ENCODE measurements at regions not wholly inside any gene's neighbourhood (a gene's known extent, or its start where the extent isn't known, plus 50 kb on each side); places are given as distances from the start of the nearest gene placed in this dataset.

- peak; percentile 35 for DNase-seq (ENCODE audit: insufficient read length, low spot score, missing footprints)
- Histone ChIP-seq H2AFZ (ENCODE audit: low read length) (no peak overlapping the region), H3K4me3 (ENCODE audit: insufficient read depth, low read length) (no peak overlapping the region)
These were observed 73.7 kb upstream of the PRR5 start for GRCh38 chr22:44628273-44628672.

GRCh38 chr22:44627521-44628139 is 74.4 kb upstream of the PRR5 start:
- peaks cover 4% of the 10 kb centered on the region for H3K27me3 ChIP-seq (ENCODE audit: insufficient read depth, low read length)
- no peak overlapping the region for H3K4me2 ChIP-seq (ENCODE audit: insufficient read depth, low read length)
- DNase-seq (ENCODE audit: insufficient read length, low spot score, missing footprints), result peak; percentile 43
- no peak overlapping the region for H2AFZ ChIP-seq (ENCODE audit: low read length)
- H4K20me1 ChIP-seq (ENCODE audit: insufficient read depth, low read length), result no peaks in the 10 kb centered on the region
- no peaks in the 10 kb centered on the region for H3K9me3 ChIP-seq (ENCODE audit: low read depth, low read length)
- no peaks in the 10 kb centered on the region for H3K79me2 ChIP-seq (ENCODE audit: insufficient read depth, low read length)
- no peaks in the 10 kb centered on the region for H3K36me3 ChIP-seq (ENCODE audit: insufficient read depth, low read length)
- no peaks in the 10 kb centered on the region for H3K4me1 ChIP-seq (ENCODE audit: insufficient read depth, low read length)
- TF ChIP-seq CTCF (IDR thresholded peaks at IDR 0.05; ENCODE audit: extremely low read depth, low read depth, low read length), result no peak
- no peak overlapping the region for H3K4me3 ChIP-seq (ENCODE audit: insufficient read depth, low read length)
- no peak overlapping the region for H3K27ac ChIP-seq (ENCODE audit: low read depth, low read length)

More at GRCh38 chr22:44628273-44628672, 73.7 kb upstream of the PRR5 start:
- H3K4me2 ChIP-seq (ENCODE audit: insufficient read depth, low read length), result no peak overlapping the region
- no peaks in the 10 kb centered on the region for H3K79me2 ChIP-seq (ENCODE audit: insufficient read depth, low read length)
- no peaks in the 10 kb centered on the region for H3K36me3 ChIP-seq (ENCODE audit: insufficient read depth, low read length)
- no peak overlapping the region for H3K27ac ChIP-seq (ENCODE audit: low read depth, low read length)
- no peaks in the 10 kb centered on the region for H3K4me1 ChIP-seq (ENCODE audit: insufficient read depth, low read length)
- TF ChIP-seq CTCF (IDR thresholded peaks at IDR 0.05; ENCODE audit: extremely low read depth, low read depth, low read length), result no peak
- H3K9me3 ChIP-seq (ENCODE audit: low read depth, low read length), result no peaks in the 10 kb centered on the region
- no peaks in the 10 kb centered on the region for H4K20me1 ChIP-seq (ENCODE audit: insufficient read depth, low read length)
- H3K27me3 ChIP-seq (ENCODE audit: insufficient read depth, low read length), result peaks cover 4% of the 10 kb centered on the region

GRCh38 chr22:44625981-44626687 is 75.9 kb upstream of the PRR5 start:
- Histone ChIP-seq H3K27me3 (ENCODE audit: insufficient read depth, low read length) (peaks cover 4% of the 10 kb centered on the region), H3K79me2 (ENCODE audit: insufficient read depth, low read length) (no peaks in the 10 kb centered on the region), H3K4me3 (ENCODE audit: insufficient read depth, low read length) (no peak overlapping the region), H3K4me2 (ENCODE audit: insufficient read depth, low read length) (no peak overlapping the region), H3K36me3 (ENCODE audit: insufficient read depth, low read length) (no peaks in the 10 kb centered on the region), H2AFZ (ENCODE audit: low read length) (no peak overlapping the region), H3K4me1 (ENCODE audit: insufficient read depth, low read length) (no peaks in the 10 kb centered on the region), H4K20me1 (ENCODE audit: insufficient read depth, low read length) (no peaks in the 10 kb centered on the region), H3K9me3 (ENCODE audit: low read depth, low read length) (no peaks in the 10 kb centered on the region), H3K27ac (ENCODE audit: low read depth, low read length) (no peak overlapping the region)
- peak; percentile 90 for TF ChIP-seq CTCF (IDR thresholded peaks at IDR 0.05; ENCODE audit: extremely low read depth, low read depth, low read length)
- DNase-seq (ENCODE audit: insufficient read length, low spot score, missing footprints), result peak; percentile 96

GRCh38 chr22:44625421-44625760 is 76.6 kb upstream of the PRR5 start:
- no peaks in the 10 kb centered on the region for H3K36me3 ChIP-seq (ENCODE audit: insufficient read depth, low read length)
- H3K79me2 ChIP-seq (ENCODE audit: insufficient read depth, low read length), result no peaks in the 10 kb centered on the region
- H3K27ac ChIP-seq (ENCODE audit: low read depth, low read length), result no peak overlapping the region
- TF ChIP-seq CTCF (IDR thresholded peaks at IDR 0.05; ENCODE audit: extremely low read depth, low read depth, low read length), result no peak
- no peak overlapping the region for H3K4me3 ChIP-seq (ENCODE audit: insufficient read depth, low read length)
- no peak overlapping the region for H3K4me2 ChIP-seq (ENCODE audit: insufficient read depth, low read length)
- no peak overlapping the region for H2AFZ ChIP-seq (ENCODE audit: low read length)
- H3K9me3 ChIP-seq (ENCODE audit: low read depth, low read length), result no peaks in the 10 kb centered on the region
- H3K27me3 ChIP-seq (ENCODE audit: insufficient read depth, low read length), result peaks cover 4% of the 10 kb centered on the region
- H3K4me1 ChIP-seq (ENCODE audit: insufficient read depth, low read length), result peaks cover 2% of the 10 kb centered on the region
- H4K20me1 ChIP-seq (ENCODE audit: insufficient read depth, low read length), result no peaks in the 10 kb centered on the region
- DNase-seq (ENCODE audit: insufficient read length, low spot score, missing footprints), result peak; percentile 36

Data from osteoblast (primary cell).